ENCODE measurements at regions not wholly inside any gene's neighbourhood (a gene's known extent, or its start where the extent isn't known, plus 50 kb on each side); places are given as distances from the start of the nearest gene placed in this dataset.
A peak's percentile ranks its signal among the peaks of the same experiment; 100 is the strongest.

GRCh38 chr17:12554251-12554650 lies 111.4 kb upstream of the MYOCD start:
- no TSS peak for BruUV-seq (replicated peaks)

GRCh38 chr17:12566291-12566690 lies 99.4 kb upstream of the MYOCD start:
- TF ChIP-seq, protein P1, sequence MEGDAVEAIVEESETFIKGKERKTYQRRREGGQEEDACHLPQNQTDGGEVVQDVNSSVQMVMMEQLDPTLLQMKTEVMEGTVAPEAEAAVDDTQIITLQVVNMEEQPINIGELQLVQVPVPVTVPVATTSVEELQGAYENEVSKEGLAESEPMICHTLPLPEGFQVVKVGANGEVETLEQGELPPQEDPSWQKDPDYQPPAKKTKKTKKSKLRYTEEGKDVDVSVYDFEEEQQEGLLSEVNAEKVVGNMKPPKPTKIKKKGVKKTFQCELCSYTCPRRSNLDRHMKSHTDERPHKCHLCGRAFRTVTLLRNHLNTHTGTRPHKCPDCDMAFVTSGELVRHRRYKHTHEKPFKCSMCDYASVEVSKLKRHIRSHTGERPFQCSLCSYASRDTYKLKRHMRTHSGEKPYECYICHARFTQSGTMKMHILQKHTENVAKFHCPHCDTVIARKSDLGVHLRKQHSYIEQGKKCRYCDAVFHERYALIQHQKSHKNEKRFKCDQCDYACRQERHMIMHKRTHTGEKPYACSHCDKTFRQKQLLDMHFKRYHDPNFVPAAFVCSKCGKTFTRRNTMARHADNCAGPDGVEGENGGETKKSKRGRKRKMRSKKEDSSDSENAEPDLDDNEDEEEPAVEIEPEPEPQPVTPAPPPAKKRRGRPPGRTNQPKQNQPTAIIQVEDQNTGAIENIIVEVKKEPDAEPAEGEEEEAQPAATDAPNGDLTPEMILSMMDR (IDR thresholded peaks at IDR 0.05; ENCODE audit: unreplicated experiment) = no peak
- POLR2A ChIA-PET = no interaction called here
- H3K4me1 Mint-ChIP-seq (ENCODE audit: insufficient read depth, unreplicated experiment) = no peaks in the 10 kb centered on the region
- DNase-seq (ENCODE audit: unreplicated experiment) = no peak
- H3K4me3 Mint-ChIP-seq (ENCODE audit: unreplicated experiment) = no peak overlapping the region
- no peak overlapping the region for H3K27ac Mint-ChIP-seq (ENCODE audit: low read depth, unreplicated experiment)
- CTCF ChIA-PET = interaction anchor here (4.6 kb wide), 1 partner anchor 20 kb away, joined by 26 read pairs; no protein-coding TSS in a partner anchor
- no peaks in the 10 kb centered on the region for H3K9me3 Mint-ChIP-seq (ENCODE audit: unreplicated experiment)
- BruUV-seq (replicated peaks) = no TSS peak
- intact Hi-C loops (cut with micrococcal nuclease) = no loop called here
- H3K27me3 Mint-ChIP-seq (ENCODE audit: insufficient read depth, unreplicated experiment) = peaks cover 28% of the 10 kb centered on the region
- H3K36me3 Mint-ChIP-seq (ENCODE audit: insufficient read depth, unreplicated experiment) = no peaks in the 10 kb centered on the region

More at GRCh38 chr17:12554251-12554650, 111.4 kb upstream of the MYOCD start:
- intact Hi-C loops (cut with micrococcal nuclease) = no loop called here
- POLR2A ChIA-PET = no interaction called here
- TF ChIP-seq, protein P1 (IDR thresholded peaks at IDR 0.05; ENCODE audit: unreplicated experiment) = no peak
- no peaks in the 10 kb centered on the region for H3K4me1 Mint-ChIP-seq (ENCODE audit: insufficient read depth, unreplicated experiment)
- H3K4me3 Mint-ChIP-seq (ENCODE audit: unreplicated experiment) = no peak overlapping the region
- CTCF ChIA-PET = interaction anchor here (1.1 to 1.5 kb wide), 2 partner anchors 8 to 113 kb away, joined by 3 to 6 read pairs; no protein-coding TSS in a partner anchor
- no peak overlapping the region for H3K27ac Mint-ChIP-seq (ENCODE audit: low read depth, unreplicated experiment)
- no peak for DNase-seq (ENCODE audit: unreplicated experiment)
- no peaks in the 10 kb centered on the region for H3K36me3 Mint-ChIP-seq (ENCODE audit: insufficient read depth, unreplicated experiment)
- H3K9me3 Mint-ChIP-seq (ENCODE audit: unreplicated experiment) = no peaks in the 10 kb centered on the region
- peaks cover 24% of the 10 kb centered on the region for H3K27me3 Mint-ChIP-seq (ENCODE audit: insufficient read depth, unreplicated experiment)

- H3K36me3 Mint-ChIP-seq (ENCODE audit: insufficient read depth, unreplicated experiment) = no peaks in the 10 kb centered on the region
- H3K9me3 Mint-ChIP-seq (ENCODE audit: unreplicated experiment) = no peaks in the 10 kb centered on the region
- H3K4me3 Mint-ChIP-seq (ENCODE audit: unreplicated experiment) = no peak overlapping the region
- ChIA-PET CTCF (interaction anchor here (0.6 to 4.6 kb wide), 2 partner anchors 21 to 176 kb away, joined by 3 to 26 read pairs; no protein-coding TSS in a partner anchor), POLR2A (no interaction called here)
- TF ChIP-seq, protein P1 (IDR thresholded peaks at IDR 0.05; ENCODE audit: unreplicated experiment) = no peak
- no peak for DNase-seq (ENCODE audit: unreplicated experiment)
- no TSS peak for BruUV-seq (replicated peaks)
- no peaks in the 10 kb centered on the region for H3K4me1 Mint-ChIP-seq (ENCODE audit: insufficient read depth, unreplicated experiment)
- H3K27ac Mint-ChIP-seq (ENCODE audit: low read depth, unreplicated experiment) = no peak overlapping the region
- intact Hi-C loops (cut with micrococcal nuclease) = no loop called here
- peaks cover 28% of the 10 kb centered on the region for H3K27me3 Mint-ChIP-seq (ENCODE audit: insufficient read depth, unreplicated experiment)
Observed at GRCh38 chr17:12567077-12568053, 98.3 kb upstream of the MYOCD start.

- no peaks in the 10 kb centered on the region for H3K4me1 Mint-ChIP-seq (ENCODE audit: insufficient read depth, unreplicated experiment)
- TF ChIP-seq, protein P1 (IDR thresholded peaks at IDR 0.05; ENCODE audit: unreplicated experiment) = no peak
- no peak overlapping the region for H3K4me3 Mint-ChIP-seq (ENCODE audit: unreplicated experiment)
- H3K36me3 Mint-ChIP-seq (ENCODE audit: insufficient read depth, unreplicated experiment) = no peaks in the 10 kb centered on the region
- DNase-seq (ENCODE audit: unreplicated experiment) = peak; percentile 6
- CTCF ChIA-PET = interaction anchor here (0.6 to 4.6 kb wide), 3 partner anchors 22 to 312 kb away, joined by 3 to 26 read pairs (median 9); no protein-coding TSS in a partner anchor
- intact Hi-C loops (cut with micrococcal nuclease) = no loop called here
- BruUV-seq (replicated peaks) = no TSS peak
- POLR2A ChIA-PET = no interaction called here
- H3K27me3 Mint-ChIP-seq (ENCODE audit: insufficient read depth, unreplicated experiment) = peaks cover 29% of the 10 kb centered on the region
- H3K9me3 Mint-ChIP-seq (ENCODE audit: unreplicated experiment) = no peaks in the 10 kb centered on the region
- no peak overlapping the region for H3K27ac Mint-ChIP-seq (ENCODE audit: low read depth, unreplicated experiment)
Observed at GRCh38 chr17:12568358-12569251, 97.1 kb upstream of the MYOCD start.

All from MCF 10A (cell line).